Tibial nerve (tissue), 4 donors: ENCODE measurements at regions not wholly inside any gene's neighbourhood (a gene's known extent, or its start where the extent isn't known, plus 50 kb on each side); places are given as distances from the start of the nearest gene placed in this dataset.

Experiments used
- DNase-seq, 2 donors: peaks; one replicate each; pipeline ENCODE4 v3.0.0-alpha.2; 2019; ENCODE audit warnings: low spot score in 2 of 2
- H3K27ac ChIP-seq, 4 donors: fragments of 200-600 bp; sonication (generic) in 3 of 4; one replicate each; pipeline ENCODE4 v1.5.1; 2017 to 2019; ENCODE audit warnings: mild to moderate bottlenecking in 1 of 4
- H3K27me3 ChIP-seq, 2 donors: fragments of 200-600 bp; sonication (generic) in 1 of 2; one replicate each; pipeline versions ENCODE4 v1.5.1 to v1.6.0; 2017 to 2019
- H3K36me3 ChIP-seq, 3 donors: fragments of 200-600 bp; sonication (generic); one replicate each; pipeline ENCODE4 v1.5.1; 2018 to 2019
- H3K4me1 ChIP-seq, 4 donors: fragments of 200-600 bp; sonication (generic) in 3 of 4; one replicate each; pipeline ENCODE4 v1.5.1; 2017 to 2019
- H3K4me3 ChIP-seq, 4 donors: fragments of 200-600 bp; sonication (generic) in 3 of 4; one replicate each; pipeline ENCODE4 v1.5.1; 2017 to 2019; ENCODE audit warnings: mild to moderate bottlenecking in 1 of 4, moderate library complexity in 1 of 4
- H3K9me3 ChIP-seq, 4 donors: fragments of 200-600 bp; sonication (generic) in 3 of 4; one replicate each; pipeline ENCODE4 v1.5.1; 2017 to 2019
- EP300 ChIP-seq, 2 donors: sonication (generic); formaldehyde crosslinking; IDR thresholded peaks; one replicate each; pipeline ENCODE4 v1.6.1; 2017; ENCODE audit warnings: antibody characterized with exemption in 2 of 2, mild to moderate bottlenecking in 1 of 2
- POLR2A ChIP-seq, 2 donors: fragments of 450-650 bp; IDR thresholded peaks; one replicate each; pipeline ENCODE4 v1.6.1; 2017; ENCODE audit warnings: antibody characterized with exemption in 2 of 2, mild to moderate bottlenecking in 2 of 2, moderate library complexity in 2 of 2
- WGBS, 2 donors: methylation state at CpG; one replicate each; pipeline ENCODE4 v1.1.5; 2018; 5-methylcytosine and 5-hydroxymethylcytosine counted together
- TF ChIP-seq, protein P1 (sequence below), 5 experiments: fragments of 200-600 bp in 3 of 5; fragments of 450-650 bp in 2 of 5; sonication (generic) in 3 of 5; IDR thresholded peaks; one replicate each; pipeline ENCODE4 v1.5.1; 2016 to 2019; ENCODE audit warnings: antibody characterized with exemption in 5 of 5, mild to moderate bottlenecking in 3 of 5, moderate library complexity in 2 of 5

DNA sequence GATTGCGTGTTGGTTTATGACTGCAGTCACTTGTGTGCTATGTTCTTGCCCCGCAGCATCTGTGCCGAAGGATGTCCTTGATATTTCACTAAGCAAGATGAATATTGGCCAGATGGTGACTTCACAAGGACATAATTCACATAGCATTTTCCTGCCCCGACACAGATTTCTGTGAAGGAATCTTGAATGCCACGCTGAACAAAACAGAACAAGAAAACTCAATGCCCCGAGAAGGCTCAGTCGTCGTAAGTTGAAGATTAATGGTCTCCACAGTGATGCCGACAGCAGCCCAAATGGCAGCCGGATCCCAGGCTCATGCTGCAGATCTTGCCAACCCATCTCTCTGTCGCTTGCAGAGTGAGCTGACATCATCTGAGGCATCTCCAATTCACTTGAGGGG is 145.9 kb downstream of the CPEB2 start:
- Histone ChIP-seq H3K4me3 (no peak overlapping the region), H3K36me3 (no peaks in the 10 kb centered on the region), H3K27me3 (no peaks in the 10 kb centered on the region), H3K4me1 (peaks cover 0 to 33% (median 11%) of the 10 kb centered on the region in 4 donors), H3K9me3 (no peaks in the 10 kb centered on the region), H3K27ac (peak overlapping the region in 2 of 4 donors; percentile 35 to 69)
- WGBS, 2 donors: 51 to 55% methylated on average over 11 of the region's 11 CpGs
- no peak for TF ChIP-seq POLR2A (IDR thresholded peaks at IDR 0.05)
- TF ChIP-seq EP300 (IDR thresholded peaks at IDR 0.05): no peak
- TF ChIP-seq, protein P1, sequence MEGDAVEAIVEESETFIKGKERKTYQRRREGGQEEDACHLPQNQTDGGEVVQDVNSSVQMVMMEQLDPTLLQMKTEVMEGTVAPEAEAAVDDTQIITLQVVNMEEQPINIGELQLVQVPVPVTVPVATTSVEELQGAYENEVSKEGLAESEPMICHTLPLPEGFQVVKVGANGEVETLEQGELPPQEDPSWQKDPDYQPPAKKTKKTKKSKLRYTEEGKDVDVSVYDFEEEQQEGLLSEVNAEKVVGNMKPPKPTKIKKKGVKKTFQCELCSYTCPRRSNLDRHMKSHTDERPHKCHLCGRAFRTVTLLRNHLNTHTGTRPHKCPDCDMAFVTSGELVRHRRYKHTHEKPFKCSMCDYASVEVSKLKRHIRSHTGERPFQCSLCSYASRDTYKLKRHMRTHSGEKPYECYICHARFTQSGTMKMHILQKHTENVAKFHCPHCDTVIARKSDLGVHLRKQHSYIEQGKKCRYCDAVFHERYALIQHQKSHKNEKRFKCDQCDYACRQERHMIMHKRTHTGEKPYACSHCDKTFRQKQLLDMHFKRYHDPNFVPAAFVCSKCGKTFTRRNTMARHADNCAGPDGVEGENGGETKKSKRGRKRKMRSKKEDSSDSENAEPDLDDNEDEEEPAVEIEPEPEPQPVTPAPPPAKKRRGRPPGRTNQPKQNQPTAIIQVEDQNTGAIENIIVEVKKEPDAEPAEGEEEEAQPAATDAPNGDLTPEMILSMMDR (IDR thresholded peaks at IDR 0.05): no peak
- DNase-seq: no peak

DNA sequence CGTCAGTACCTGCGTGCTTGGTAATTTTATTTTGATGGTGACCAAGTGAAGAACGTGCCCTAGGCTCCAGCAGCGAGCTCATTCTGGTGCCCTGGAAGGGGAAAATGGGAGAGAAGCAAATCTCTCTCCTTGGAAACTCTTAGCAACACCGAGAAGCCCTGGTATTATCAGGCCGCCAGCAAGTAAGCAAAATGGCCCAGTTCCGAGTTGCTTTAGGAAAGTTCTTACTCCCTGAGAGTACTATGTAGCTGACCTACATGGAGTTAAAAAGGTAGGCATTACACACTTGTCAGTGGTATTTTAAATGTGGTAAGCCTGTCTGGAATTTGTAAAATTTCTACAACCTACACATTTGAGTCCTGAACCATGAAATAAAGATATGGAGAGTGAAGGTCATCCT is 146.4 kb downstream of the CPEB2 start:
- no peaks in the 10 kb centered on the region for H3K36me3 ChIP-seq
- H3K4me3 ChIP-seq: no peak overlapping the region
- no peaks in the 10 kb centered on the region for H3K27me3 ChIP-seq
- no peaks in the 10 kb centered on the region for H3K9me3 ChIP-seq
- no peak for DNase-seq
- WGBS, 2 donors: 90 to 92% methylated on average over 7 of the region's 7 CpGs
- H3K4me1 ChIP-seq: peaks cover 0 to 33% (median 11%) of the 10 kb centered on the region in 4 donors
- TF ChIP-seq POLR2A (IDR thresholded peaks at IDR 0.05) (no peak), EP300 (IDR thresholded peaks at IDR 0.05) (no peak)
- TF ChIP-seq, protein P1 (IDR thresholded peaks at IDR 0.05): no peak
- peak overlapping the region in 2 of 4 donors; percentile 35 to 69 for H3K27ac ChIP-seq

DNA sequence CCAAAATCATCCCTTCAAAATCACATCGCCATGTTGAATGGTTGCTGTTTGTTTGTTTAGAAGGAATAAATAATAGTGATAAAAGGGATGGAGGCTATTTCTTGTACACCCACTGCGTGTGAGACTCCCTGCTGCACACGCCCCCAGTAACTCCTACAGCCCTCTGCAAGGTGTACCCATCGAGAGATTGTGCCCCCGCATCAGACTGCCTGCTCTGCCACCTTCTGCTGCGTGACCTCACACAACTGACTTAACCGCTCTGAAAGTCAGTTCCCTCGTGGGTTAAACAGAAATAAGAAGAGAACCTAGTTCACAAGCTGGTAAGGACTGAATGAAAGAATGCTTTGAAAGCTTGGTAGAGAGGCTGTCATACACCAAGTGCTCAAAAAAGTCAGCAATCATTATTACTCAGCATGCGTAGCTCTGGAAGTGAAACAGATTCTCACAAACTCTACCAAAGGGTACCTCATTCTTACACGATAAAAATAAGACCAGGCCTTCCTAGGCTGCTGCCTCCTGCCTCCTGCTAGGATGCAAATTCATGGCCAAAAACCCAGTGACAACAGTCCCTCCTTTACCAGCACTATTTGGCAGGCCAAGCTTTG is 147.1 kb downstream of the CPEB2 start:
- Histone ChIP-seq H3K27ac (peak overlapping the region in 2 of 4 donors; percentile 35 to 69), H3K4me3 (no peak overlapping the region), H3K36me3 (no peaks in the 10 kb centered on the region), H3K9me3 (no peaks in the 10 kb centered on the region), H3K4me1 (peaks cover 0 to 33% (median 11%) of the 10 kb centered on the region in 4 donors), H3K27me3 (no peaks in the 10 kb centered on the region)
- WGBS, 2 donors: 64 to 70% methylated on average over 10 of the region's 10 CpGs
- no peak for DNase-seq
- TF ChIP-seq, protein P1 (IDR thresholded peaks at IDR 0.05): no peak
- TF ChIP-seq EP300 (IDR thresholded peaks at IDR 0.05): no peak
- no peak for TF ChIP-seq POLR2A (IDR thresholded peaks at IDR 0.05)

DNA sequence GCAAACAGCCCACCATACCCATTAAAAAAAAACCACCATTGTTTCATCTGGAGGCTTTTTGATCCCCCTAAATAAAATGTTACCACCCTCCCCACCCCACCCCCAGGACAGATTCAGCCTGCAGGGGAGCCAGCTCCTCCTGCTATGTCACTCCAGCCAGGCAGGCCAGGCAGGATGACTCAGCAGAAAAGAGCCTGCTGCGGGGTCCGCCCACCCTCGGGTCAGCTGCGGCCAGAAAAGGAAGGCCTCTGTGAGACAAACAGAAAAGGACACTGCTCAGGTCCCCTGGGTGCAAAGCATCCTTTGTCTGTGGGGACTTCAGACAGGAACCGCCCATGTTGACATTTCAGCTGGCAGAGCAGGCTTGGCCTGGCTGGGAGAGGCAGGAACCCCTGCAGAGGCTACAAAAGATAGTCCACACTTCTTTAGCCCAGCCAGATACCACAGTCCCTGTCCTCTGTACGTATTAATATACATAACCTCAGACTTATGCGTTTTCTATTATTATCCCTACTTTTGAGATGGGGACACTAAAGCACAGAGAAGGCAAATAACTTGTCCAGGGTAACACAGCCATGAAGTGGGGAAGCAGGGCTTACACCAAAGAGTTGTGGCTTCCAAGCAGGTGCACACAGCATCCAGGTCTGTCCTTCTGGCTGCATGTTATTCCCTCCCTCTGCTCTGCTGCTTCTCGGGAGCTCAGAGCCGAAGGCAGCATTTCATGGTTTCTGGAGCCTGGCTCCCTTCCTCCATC is 147.7 kb downstream of the CPEB2 start:
- Histone ChIP-seq H3K27ac (peak overlapping the region in 2 of 4 donors; percentile 35 to 69), H3K27me3 (no peaks in the 10 kb centered on the region)
- DNase-seq: peak; percentile 51 to 66

More for the DNA sequence above, 147.7 kb downstream of the CPEB2 start:
- Histone ChIP-seq H3K36me3 (no peaks in the 10 kb centered on the region), H3K4me1 (peaks cover 0 to 33% (median 11%) of the 10 kb centered on the region in 4 donors), H3K9me3 (no peaks in the 10 kb centered on the region), H3K4me3 (no peak overlapping the region)
- TF ChIP-seq, protein P1 (IDR thresholded peaks at IDR 0.05): peak in 1 of 5 experiments; percentile 14
- TF ChIP-seq EP300 (IDR thresholded peaks at IDR 0.05) (peak in 1 of 2 donors; percentile 61), POLR2A (IDR thresholded peaks at IDR 0.05) (no peak)
- 27 to 44% methylated on average over 7 to 9 of the region's 9 CpGs for WGBS, 2 donors
